ENCODE measurements at regions not wholly inside any gene's neighbourhood (a gene's known extent, or its start where the extent isn't known, plus 50 kb on each side); places are given as distances from the start of the nearest gene placed in this dataset.

DNA sequence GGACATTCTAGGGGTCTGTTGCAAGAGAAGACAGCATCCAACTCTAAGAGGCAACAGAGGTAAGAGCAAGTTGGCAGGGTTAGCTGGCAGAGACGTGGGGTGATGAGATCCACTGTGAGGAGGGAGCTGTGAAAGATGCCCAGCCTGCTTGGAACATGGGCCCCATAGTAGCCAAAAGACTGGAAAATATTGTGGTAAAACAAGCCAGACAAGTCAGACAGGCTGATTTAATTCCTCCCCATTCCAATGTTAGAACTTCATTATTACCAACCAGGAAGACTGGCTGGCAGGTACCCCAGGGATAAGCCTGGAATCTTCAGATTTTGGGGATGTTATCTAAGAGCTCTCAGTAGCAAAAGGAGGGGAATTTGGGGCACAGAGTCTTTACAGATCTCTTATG, 181.3 kb downstream of the SEC61B start:
- in situ Hi-C loops (cut with MboI), result no loop called here
- ATAC-seq (no peak), DNase-seq (ENCODE audit: extremely low read depth in 1 of 4, low spot score in 3 of 4) (no peak), FAIRE-seq (no peak)
- WGBS (ENCODE audit: insufficient coverage, low coverage, missing lambda C conversion rate), result 0% methylated on average over 1 of the region's 1 CpG
- no peaks in the 10 kb centered on the region for H3K9me3 ChIP-seq (replicated peaks; ENCODE audit: control insufficient read depth, insufficient read depth, low read depth, low read length)
- no peak overlapping the region for H3K27ac ChIP-seq (ENCODE audit: extremely low read depth, low read depth, low read length)
- no peaks in the 10 kb centered on the region for H3K9me1 ChIP-seq (ENCODE audit: control insufficient read depth, insufficient read depth, low read length)
- no TSS peak for BruUV-seq (replicated peaks)
- no peaks in the 10 kb centered on the region for H3K36me3 ChIP-seq (ENCODE audit: control insufficient read depth, insufficient read depth, low read length)
- H4K20me1 ChIP-seq (replicated peaks; ENCODE audit: control insufficient read depth, insufficient read depth, low read length), result no peaks in the 10 kb centered on the region
- intact Hi-C loops (cut with micrococcal nuclease), result no loop called here
- H3K79me2 ChIP-seq (ENCODE audit: control insufficient read depth, insufficient read depth, low read length), result no peaks in the 10 kb centered on the region
- TF ChIP-seq CHD2 (IDR thresholded peaks at IDR 0.05; ENCODE audit: low read depth, low read length), result no peak
- no peak for TF ChIP-seq SAFB2 (IDR thresholded peaks at IDR 0.05; ENCODE audit: borderline replicate concordance, low read depth, low read length, severe bottlenecking)
- CTCF ChIA-PET (ENCODE audit: low intra/inter-chr PET ratio), result no interaction called here
- no peak overlapping the region for H3K4me2 ChIP-seq (ENCODE audit: insufficient read depth, low read length)
- H2AFZ ChIP-seq (ENCODE audit: low read depth, low read length), result no peak overlapping the region
- no peak overlapping the region for H3K4me3 ChIP-seq
- no peaks in the 10 kb centered on the region for H3K4me1 ChIP-seq (replicated peaks in 1 of 2; ENCODE audit: control insufficient read depth in 2 of 2, insufficient read depth in 2 of 2, low read length in 2 of 2)
- no peak overlapping the region for H3K9ac ChIP-seq (ENCODE audit: insufficient read depth in 1 of 2, low read depth in 2 of 2, low read length in 2 of 2)
- peaks cover 0 to 16% of the 10 kb centered on the region in 2 experiments; a peak in 2 of 5 replicates for H3K27me3 ChIP-seq (ENCODE audit: control insufficient read depth in 2 of 2, insufficient read depth in 2 of 2, low read length in 2 of 2)
- POLR2A ChIA-PET, result no interaction called here

DNA sequence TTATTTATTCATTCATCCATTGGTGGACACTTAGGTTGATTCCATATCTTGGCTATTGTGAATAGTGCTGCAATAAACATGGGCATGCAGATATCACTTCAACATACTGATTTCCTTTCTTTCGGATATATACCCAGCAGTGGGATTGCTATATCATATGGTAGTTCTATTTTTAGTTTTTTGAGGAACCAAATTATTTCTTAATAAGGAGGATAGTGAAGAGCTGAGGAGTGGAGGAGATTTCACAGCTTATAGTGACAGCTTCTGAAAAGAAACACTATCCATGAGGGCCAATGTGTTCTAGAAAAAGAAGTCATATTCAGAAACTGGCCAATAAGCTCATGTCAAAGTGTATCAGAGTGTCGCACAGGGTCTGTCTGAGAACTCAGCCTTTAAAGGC, 183.3 kb downstream of the SEC61B start:
- Histone ChIP-seq H3K36me3 (ENCODE audit: control insufficient read depth, insufficient read depth, low read length) (no peaks in the 10 kb centered on the region), H3K9ac (ENCODE audit: insufficient read depth in 1 of 2, low read depth in 2 of 2, low read length in 2 of 2) (no peak overlapping the region), H3K9me3 (replicated peaks; ENCODE audit: control insufficient read depth, insufficient read depth, low read depth, low read length) (no peaks in the 10 kb centered on the region), H2AFZ (ENCODE audit: low read depth, low read length) (no peak overlapping the region), H3K4me3 (no peak overlapping the region), H3K79me2 (ENCODE audit: control insufficient read depth, insufficient read depth, low read length) (no peaks in the 10 kb centered on the region), H3K4me2 (ENCODE audit: insufficient read depth, low read length) (no peak overlapping the region), H3K9me1 (ENCODE audit: control insufficient read depth, insufficient read depth, low read length) (no peaks in the 10 kb centered on the region), H3K27me3 (ENCODE audit: control insufficient read depth in 2 of 2, insufficient read depth in 2 of 2, low read length in 2 of 2) (peaks cover 0 to 7% of the 10 kb centered on the region in 2 experiments; a peak in 2 of 5 replicates), H3K4me1 (replicated peaks in 1 of 2; ENCODE audit: control insufficient read depth in 2 of 2, insufficient read depth in 2 of 2, low read length in 2 of 2) (no peaks in the 10 kb centered on the region), H4K20me1 (replicated peaks; ENCODE audit: control insufficient read depth, insufficient read depth, low read length) (no peaks in the 10 kb centered on the region), H3K27ac (ENCODE audit: extremely low read depth, low read depth, low read length) (no peak overlapping the region)
- WGBS (ENCODE audit: insufficient coverage, low coverage, missing lambda C conversion rate), result 0% methylated on average over 2 of the region's 2 CpGs
- in situ Hi-C loops (cut with MboI), result no loop called here
- ChIA-PET CTCF (ENCODE audit: low intra/inter-chr PET ratio) (no interaction called here), POLR2A (no interaction called here)
- DNase-seq (ENCODE audit: extremely low read depth in 1 of 4, low spot score in 3 of 4), result no peak
- no TSS peak for BruUV-seq (replicated peaks)
- no peak for FAIRE-seq
- intact Hi-C loops (cut with micrococcal nuclease), result no loop called here
- ATAC-seq, result no peak
- TF ChIP-seq PYGO2 (tag; IDR thresholded peaks at IDR 0.05) (no peak), BRF1 (IDR thresholded peaks at IDR 0.05; ENCODE audit: borderline replicate concordance, extremely low read depth, insufficient read length) (no peak), PTTG1 (tag; IDR thresholded peaks at IDR 0.05; ENCODE audit: low read depth) (no peak)
- TF ChIP-seq, protein P1, sequence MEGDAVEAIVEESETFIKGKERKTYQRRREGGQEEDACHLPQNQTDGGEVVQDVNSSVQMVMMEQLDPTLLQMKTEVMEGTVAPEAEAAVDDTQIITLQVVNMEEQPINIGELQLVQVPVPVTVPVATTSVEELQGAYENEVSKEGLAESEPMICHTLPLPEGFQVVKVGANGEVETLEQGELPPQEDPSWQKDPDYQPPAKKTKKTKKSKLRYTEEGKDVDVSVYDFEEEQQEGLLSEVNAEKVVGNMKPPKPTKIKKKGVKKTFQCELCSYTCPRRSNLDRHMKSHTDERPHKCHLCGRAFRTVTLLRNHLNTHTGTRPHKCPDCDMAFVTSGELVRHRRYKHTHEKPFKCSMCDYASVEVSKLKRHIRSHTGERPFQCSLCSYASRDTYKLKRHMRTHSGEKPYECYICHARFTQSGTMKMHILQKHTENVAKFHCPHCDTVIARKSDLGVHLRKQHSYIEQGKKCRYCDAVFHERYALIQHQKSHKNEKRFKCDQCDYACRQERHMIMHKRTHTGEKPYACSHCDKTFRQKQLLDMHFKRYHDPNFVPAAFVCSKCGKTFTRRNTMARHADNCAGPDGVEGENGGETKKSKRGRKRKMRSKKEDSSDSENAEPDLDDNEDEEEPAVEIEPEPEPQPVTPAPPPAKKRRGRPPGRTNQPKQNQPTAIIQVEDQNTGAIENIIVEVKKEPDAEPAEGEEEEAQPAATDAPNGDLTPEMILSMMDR (IDR thresholded peaks at IDR 0.05 in 2 of 3, conservative IDR thresholded peaks at IDR 0.05 in 1 of 3; ENCODE audit: insufficient read depth in 2 of 3, low read depth in 1 of 3, low read length in 3 of 3), result no peak
- TF ChIP-seq, protein P2, sequence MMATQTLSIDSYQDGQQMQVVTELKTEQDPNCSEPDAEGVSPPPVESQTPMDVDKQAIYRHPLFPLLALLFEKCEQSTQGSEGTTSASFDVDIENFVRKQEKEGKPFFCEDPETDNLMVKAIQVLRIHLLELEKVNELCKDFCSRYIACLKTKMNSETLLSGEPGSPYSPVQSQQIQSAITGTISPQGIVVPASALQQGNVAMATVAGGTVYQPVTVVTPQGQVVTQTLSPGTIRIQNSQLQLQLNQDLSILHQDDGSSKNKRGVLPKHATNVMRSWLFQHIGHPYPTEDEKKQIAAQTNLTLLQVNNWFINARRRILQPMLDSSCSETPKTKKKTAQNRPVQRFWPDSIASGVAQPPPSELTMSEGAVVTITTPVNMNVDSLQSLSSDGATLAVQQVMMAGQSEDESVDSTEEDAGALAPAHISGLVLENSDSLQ (IDR thresholded peaks at IDR 0.05), result no peak
